Muscle layer of duodenum (tissue), 2 donors: ENCODE measurements at regions not wholly inside any gene's neighbourhood (a gene's known extent, or its start where the extent isn't known, plus 50 kb on each side); places are given as distances from the start of the nearest gene placed in this dataset.

Experiments used
- H3K27ac ChIP-seq: one replicate; pipeline ENCODE4 v1.7.0; 2013; ENCODE audit warnings: mild to moderate bottlenecking, low read length
- H3K27me3 ChIP-seq: one replicate; pipeline ENCODE4 v1.7.0; 2013; ENCODE audit warnings: low read depth, mild to moderate bottlenecking, control low read depth, low read length
- H3K36me3 ChIP-seq, 2 donors: one replicate each; pipeline ENCODE4 v1.7.0; 2013; ENCODE audit warnings: low read length in 2 of 2, control low read depth in 1 of 2, mild to moderate bottlenecking in 1 of 2; ENCODE audit not compliant: insufficient read depth in 2 of 2, control insufficient read depth in 1 of 2
- H3K4me1 ChIP-seq, 2 donors: one replicate each; pipeline ENCODE4 v1.7.0; 2013; ENCODE audit warnings: low read length in 2 of 2, mild to moderate bottlenecking in 2 of 2, control low read depth in 1 of 2, moderate library complexity in 1 of 2; ENCODE audit not compliant: insufficient read depth in 2 of 2, control insufficient read depth in 1 of 2
- H3K4me3 ChIP-seq, 2 donors: one replicate each; pipeline ENCODE4 v1.7.0; 2013; ENCODE audit warnings: low read length in 2 of 2, low read depth in 1 of 2, mild to moderate bottlenecking in 1 of 2
- H3K9me3 ChIP-seq, 2 donors: one replicate each; pipeline ENCODE4 v1.7.0; 2013; ENCODE audit warnings: low read length in 2 of 2, control low read depth in 1 of 2, mild to moderate bottlenecking in 1 of 2; ENCODE audit not compliant: control insufficient read depth in 1 of 2
- donor health status: healthy.

- Histone ChIP-seq H3K27me3 (no peaks in the 10 kb centered on the region), H3K36me3 (no peaks in the 10 kb centered on the region), H3K4me1 (peaks cover 0 to 6% of the 10 kb centered on the region in 2 donors), H3K27ac (no peak overlapping the region), H3K9me3 (no peaks in the 10 kb centered on the region), H3K4me3 (no peak overlapping the region)
Measured at GRCh38 chr15:35838424-35839111, 292.6 kb upstream of the DPH6 start.

- H3K4me1 ChIP-seq: no peaks in the 10 kb centered on the region
- H3K9me3 ChIP-seq: no peaks in the 10 kb centered on the region
- no peak overlapping the region for H3K4me3 ChIP-seq
- no peak overlapping the region for H3K27ac ChIP-seq
- H3K36me3 ChIP-seq: no peaks in the 10 kb centered on the region
- H3K27me3 ChIP-seq: no peaks in the 10 kb centered on the region
Measured at GRCh38 chr15:35842631-35843030, 296.7 kb upstream of the DPH6 start.

GRCh38 chr15:35843498-35843897 is 297.5 kb upstream of the DPH6 start:
- H3K9me3 ChIP-seq: no peaks in the 10 kb centered on the region
- H3K4me3 ChIP-seq: no peak overlapping the region
- H3K27ac ChIP-seq: no peak overlapping the region
- H3K4me1 ChIP-seq: no peaks in the 10 kb centered on the region
- no peaks in the 10 kb centered on the region for H3K27me3 ChIP-seq
- no peaks in the 10 kb centered on the region for H3K36me3 ChIP-seq

GRCh38 chr15:35850284-35850683 is 304.3 kb upstream of the DPH6 start:
- Histone ChIP-seq H3K27ac (no peak overlapping the region), H3K4me1 (no peaks in the 10 kb centered on the region), H3K9me3 (no peaks in the 10 kb centered on the region), H3K4me3 (no peak overlapping the region), H3K36me3 (no peaks in the 10 kb centered on the region), H3K27me3 (no peaks in the 10 kb centered on the region)

- Histone ChIP-seq H3K4me3 (no peak overlapping the region), H3K27me3 (no peaks in the 10 kb centered on the region), H3K36me3 (no peaks in the 10 kb centered on the region), H3K4me1 (no peaks in the 10 kb centered on the region), H3K9me3 (no peaks in the 10 kb centered on the region), H3K27ac (no peak overlapping the region)
Measured at GRCh38 chr15:35851491-35851890, 305.5 kb upstream of the DPH6 start.

- Histone ChIP-seq H3K27me3 (no peaks in the 10 kb centered on the region), H3K27ac (no peak overlapping the region), H3K36me3 (no peaks in the 10 kb centered on the region), H3K4me1 (no peaks in the 10 kb centered on the region), H3K9me3 (no peaks in the 10 kb centered on the region), H3K4me3 (no peak overlapping the region)
Measured at GRCh38 chr15:35852818-35853624, 307.1 kb upstream of the DPH6 start.

GRCh38 chr15:35854316-35854715 is 308.4 kb upstream of the DPH6 start:
- Histone ChIP-seq H3K9me3 (no peaks in the 10 kb centered on the region), H3K4me1 (no peaks in the 10 kb centered on the region), H3K27ac (no peak overlapping the region), H3K36me3 (no peaks in the 10 kb centered on the region), H3K27me3 (no peaks in the 10 kb centered on the region), H3K4me3 (no peak overlapping the region)

- H3K27me3 ChIP-seq: no peaks in the 10 kb centered on the region
- H3K9me3 ChIP-seq: no peaks in the 10 kb centered on the region
- no peak overlapping the region for H3K27ac ChIP-seq
- H3K4me1 ChIP-seq: no peaks in the 10 kb centered on the region
- no peaks in the 10 kb centered on the region for H3K36me3 ChIP-seq
- no peak overlapping the region for H3K4me3 ChIP-seq
Measured at GRCh38 chr15:35857567-35858226, 311.7 kb upstream of the DPH6 start.

GRCh38 chr15:35858707-35859106 is 312.7 kb upstream of the DPH6 start:
- no peaks in the 10 kb centered on the region for H3K27me3 ChIP-seq
- no peaks in the 10 kb centered on the region for H3K4me1 ChIP-seq
- H3K36me3 ChIP-seq: no peaks in the 10 kb centered on the region
- H3K9me3 ChIP-seq: no peaks in the 10 kb centered on the region
- H3K27ac ChIP-seq: no peak overlapping the region
- no peak overlapping the region for H3K4me3 ChIP-seq

GRCh38 chr15:35863655-35864054 is 317.7 kb upstream of the DPH6 start:
- Histone ChIP-seq H3K4me1 (no peaks in the 10 kb centered on the region), H3K9me3 (no peaks in the 10 kb centered on the region), H3K36me3 (no peaks in the 10 kb centered on the region), H3K27ac (no peak overlapping the region), H3K27me3 (no peaks in the 10 kb centered on the region), H3K4me3 (no peak overlapping the region)

- Histone ChIP-seq H3K27ac (no peak overlapping the region), H3K27me3 (no peaks in the 10 kb centered on the region), H3K36me3 (no peaks in the 10 kb centered on the region), H3K4me1 (no peaks in the 10 kb centered on the region), H3K9me3 (no peaks in the 10 kb centered on the region), H3K4me3 (no peak overlapping the region)
Measured at GRCh38 chr15:35867356-35867755, 321.4 kb upstream of the DPH6 start.
